Erythroblast (primary cell): ENCODE measurements at regions not wholly inside any gene's neighbourhood (a gene's known extent, or its start where the extent isn't known, plus 50 kb on each side); places are given as distances from the start of the nearest gene placed in this dataset.

Experiments used
- GATA1 ChIP-seq: IDR thresholded peaks from 2 replicates; pipeline ENCODE4 v1.6.1; 2011; ENCODE audit warnings: low read depth, mild to moderate bottlenecking, control low read depth, low read length, moderate library complexity
- POLR2A ChIP-seq: IDR thresholded peaks from 2 replicates; pipeline ENCODE4 v1.6.1; 2011; ENCODE audit warnings: mild to moderate bottlenecking, low read length

DNA sequence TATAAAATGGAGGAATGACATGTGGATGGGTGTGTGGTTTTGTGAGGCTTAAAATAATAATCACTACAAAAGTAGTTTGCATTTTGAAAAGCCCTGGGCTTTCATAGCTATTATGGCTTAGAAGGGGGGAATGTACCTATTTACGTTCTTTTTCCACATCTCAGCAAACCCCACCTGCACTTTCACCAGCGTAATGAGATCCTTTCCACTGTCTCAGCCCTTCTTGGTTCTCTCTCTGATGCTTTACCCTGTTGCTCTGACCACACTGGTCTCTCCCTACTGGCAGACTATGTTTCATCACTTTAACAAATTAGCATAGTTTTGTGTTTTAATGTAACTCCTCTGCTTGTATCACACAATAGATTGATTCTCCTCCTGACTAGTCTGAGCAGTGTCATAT lies 234.6 kb downstream of the DMRT2 start:
- TF ChIP-seq POLR2A = no peak
- no peak for TF ChIP-seq GATA1
